Fibroblast of lung (primary cell): ENCODE measurements at regions not wholly inside any gene's neighbourhood (a gene's known extent, or its start where the extent isn't known, plus 50 kb on each side); places are given as distances from the start of the nearest gene placed in this dataset.

Experiments
- DNase-seq, 2 donors: peaks; one replicate each; pipeline versions ENCODE4 v3.0.0 to v3.0.0-alpha.2; 2010; ENCODE audit warnings: low read depth in 2 of 2
- H2AFZ ChIP-seq: 2 replicates; pipeline ENCODE4 v1.5.1; 2012; ENCODE audit warnings: low read length, control low read depth, inconsistent platforms
- H3K27ac ChIP-seq: 2 replicates; pipeline ENCODE4 v1.5.1; 2011; ENCODE audit warnings: low read length, control low read depth; ENCODE audit not compliant: insufficient read depth
- H3K27me3 ChIP-seq: 2 replicates; pipeline ENCODE4 v1.5.1; 2011; ENCODE audit warnings: mild to moderate bottlenecking, low read length; ENCODE audit not compliant: control insufficient read depth, insufficient read depth
- H3K36me3 ChIP-seq: 2 replicates; pipeline ENCODE4 v1.5.1; 2011; ENCODE audit warnings: low read length; ENCODE audit not compliant: control insufficient read depth, insufficient read depth
- H3K4me1 ChIP-seq: 2 replicates; pipeline ENCODE4 v1.5.1; 2011; ENCODE audit warnings: low read length; ENCODE audit not compliant: control insufficient read depth, insufficient read depth; ENCODE audit errors: extremely low read depth
- H3K4me2 ChIP-seq: 2 replicates; pipeline ENCODE4 v1.5.1; 2011; ENCODE audit warnings: low read length, control low read depth; ENCODE audit not compliant: insufficient read depth; ENCODE audit errors: extremely low read depth
- H3K4me3 ChIP-seq, 4 experiments: fragments of 200-600 bp in 1 of 4; sonication (generic) in 1 of 4; replicated peaks in 1 of 4; 2 replicates each; pipeline ENCODE4 v1.5.1; 2011 to 2016; ENCODE audit warnings: low read length in 4 of 4, low read depth in 3 of 4, mild to moderate bottlenecking in 3 of 4, control low read depth in 2 of 4, inconsistent platforms in 1 of 4, mixed read lengths in 1 of 4; ENCODE audit not compliant: insufficient read depth in 1 of 4; ENCODE audit errors: control extremely low read depth in 1 of 4
- H3K79me2 ChIP-seq: 2 replicates; pipeline ENCODE4 v1.5.1; 2012; ENCODE audit warnings: mild to moderate bottlenecking, low read length, inconsistent platforms; ENCODE audit not compliant: control insufficient read depth, insufficient read depth
- H3K9ac ChIP-seq: 2 replicates; pipeline ENCODE4 v1.5.1; 2011; ENCODE audit warnings: mild to moderate bottlenecking, low read length, control low read depth; ENCODE audit not compliant: insufficient read depth
- H3K9me3 ChIP-seq: 2 replicates; pipeline ENCODE4 v1.5.1; 2012; ENCODE audit warnings: low read depth, low read length; ENCODE audit not compliant: control insufficient read depth, insufficient read depth
- H4K20me1 ChIP-seq: 2 replicates; pipeline ENCODE4 v1.5.1; 2011; ENCODE audit warnings: low read length; ENCODE audit not compliant: control insufficient read depth, insufficient read depth; ENCODE audit errors: extremely low read depth
- CTCF ChIP-seq, 2 donors: IDR thresholded peaks in 1 of 2; conservative IDR thresholded peaks in 1 of 2; 1 replicate in 1 of 2; 2 replicates in 1 of 2; pipeline ENCODE4 v1.5.1; 2011 to 2012; ENCODE audit warnings: low read length in 2 of 2, control low read depth in 1 of 2, inconsistent platforms in 1 of 2, low read depth in 1 of 2, mild to moderate bottlenecking in 1 of 2
- EZH2 ChIP-seq: IDR thresholded peaks from 2 replicates; pipeline ENCODE4 v1.5.1; 2012; ENCODE audit warnings: low read length, control low read depth, mild to moderate bottlenecking; ENCODE audit errors: missing control alignments

GRCh38 chr7:119983468-119983867 lies 289.5 kb upstream of the KCND2 start:
- no peak overlapping the region for H3K4me3 ChIP-seq
- H3K9ac ChIP-seq: no peak overlapping the region
- H3K27ac ChIP-seq: no peak overlapping the region
- H3K27me3 ChIP-seq: no peaks in the 10 kb centered on the region
- no peak for DNase-seq
- no peaks in the 10 kb centered on the region for H4K20me1 ChIP-seq
- no peak overlapping the region for H3K4me2 ChIP-seq
- H3K36me3 ChIP-seq: no peaks in the 10 kb centered on the region
- no peaks in the 10 kb centered on the region for H3K9me3 ChIP-seq
- no peaks in the 10 kb centered on the region for H3K4me1 ChIP-seq
- H3K79me2 ChIP-seq: no peaks in the 10 kb centered on the region
- no peak for TF ChIP-seq EZH2
- no peak for TF ChIP-seq CTCF (conservative IDR thresholded peaks at IDR 0.05 in 1 of 2, IDR thresholded peaks at IDR 0.05 in 1 of 2; ENCODE audit: low read depth in 1 of 2, low read length in 2 of 2)
- no peak overlapping the region for H2AFZ ChIP-seq

- H3K36me3 ChIP-seq: no peaks in the 10 kb centered on the region
- no peak overlapping the region for H2AFZ ChIP-seq
- H4K20me1 ChIP-seq: no peaks in the 10 kb centered on the region
- no peak overlapping the region for H3K4me2 ChIP-seq
- no peak for DNase-seq
- no peaks in the 10 kb centered on the region for H3K4me1 ChIP-seq
- H3K4me3 ChIP-seq: no peak overlapping the region
- H3K9ac ChIP-seq: no peak overlapping the region
- H3K27me3 ChIP-seq: no peaks in the 10 kb centered on the region
- H3K27ac ChIP-seq: no peak overlapping the region
- TF ChIP-seq EZH2: no peak
- no peak for TF ChIP-seq CTCF (conservative IDR thresholded peaks at IDR 0.05 in 1 of 2, IDR thresholded peaks at IDR 0.05 in 1 of 2; ENCODE audit: low read depth in 1 of 2, low read length in 2 of 2)
- no peaks in the 10 kb centered on the region for H3K9me3 ChIP-seq
- no peaks in the 10 kb centered on the region for H3K79me2 ChIP-seq
Observed at GRCh38 chr7:119984247-119984646, 288.7 kb upstream of the KCND2 start.

- H3K4me1 ChIP-seq: no peaks in the 10 kb centered on the region
- no peak overlapping the region for H3K4me2 ChIP-seq
- no peaks in the 10 kb centered on the region for H3K36me3 ChIP-seq
- no peaks in the 10 kb centered on the region for H4K20me1 ChIP-seq
- H3K27me3 ChIP-seq: no peaks in the 10 kb centered on the region
- H3K79me2 ChIP-seq: no peaks in the 10 kb centered on the region
- TF ChIP-seq CTCF (conservative IDR thresholded peaks at IDR 0.05 in 1 of 2, IDR thresholded peaks at IDR 0.05 in 1 of 2; ENCODE audit: low read depth in 1 of 2, low read length in 2 of 2) (no peak), EZH2 (no peak)
- H3K4me3 ChIP-seq: no peak overlapping the region
- no peak overlapping the region for H3K27ac ChIP-seq
- H2AFZ ChIP-seq: no peak overlapping the region
- H3K9ac ChIP-seq: no peak overlapping the region
- DNase-seq: no peak
- no peaks in the 10 kb centered on the region for H3K9me3 ChIP-seq
Observed at GRCh38 chr7:119988401-119988800, 284.6 kb upstream of the KCND2 start.
